ENCODE measurements at regions not wholly inside any gene's neighbourhood (a gene's known extent, or its start where the extent isn't known, plus 50 kb on each side); places are given as distances from the start of the nearest gene placed in this dataset.

GRCh38 chr7:35437619-35438275 lies 183.8 kb upstream of the TBX20 start:
- DNase-seq = no peak

- no peak for DNase-seq
These were observed 182.6 kb upstream of the TBX20 start for GRCh38 chr7:35436452-35436851.

- DNase-seq = peak in 1 of 5 donors; percentile 16
These were observed 176.8 kb upstream of the TBX20 start for GRCh38 chr7:35430547-35431153.

DNA sequence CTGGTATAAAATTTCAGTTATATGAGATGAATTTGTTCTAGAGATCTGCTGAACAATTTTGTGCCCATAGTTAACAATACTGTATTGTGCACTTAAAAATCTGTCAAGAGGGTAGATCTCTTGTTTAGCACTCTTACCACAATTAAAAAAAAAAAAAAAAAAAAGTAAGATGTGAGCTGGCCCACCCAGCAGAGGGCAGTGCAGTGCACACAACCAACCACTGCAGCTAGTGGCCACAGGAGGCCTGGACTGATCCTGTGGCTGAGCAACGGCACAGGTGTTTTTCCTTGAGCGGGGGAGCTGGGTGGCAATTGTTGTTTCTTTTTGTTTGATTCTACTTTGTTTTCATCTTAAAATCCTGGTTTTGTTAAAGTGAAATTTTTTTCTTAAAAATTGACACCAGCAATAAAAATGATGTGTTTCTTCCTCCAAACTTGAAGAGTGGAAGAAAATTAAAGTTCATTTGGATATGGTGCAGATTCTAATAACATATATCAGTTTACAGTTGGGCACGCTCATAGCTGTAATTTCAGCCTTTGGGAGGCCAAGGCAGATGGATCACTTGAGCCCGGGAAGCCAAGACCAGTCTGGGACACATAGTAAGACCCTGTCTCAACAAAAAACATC lies 171.1 kb upstream of the TBX20 start:
- peak; percentile 23 to 49 (median 36) for DNase-seq

DNA sequence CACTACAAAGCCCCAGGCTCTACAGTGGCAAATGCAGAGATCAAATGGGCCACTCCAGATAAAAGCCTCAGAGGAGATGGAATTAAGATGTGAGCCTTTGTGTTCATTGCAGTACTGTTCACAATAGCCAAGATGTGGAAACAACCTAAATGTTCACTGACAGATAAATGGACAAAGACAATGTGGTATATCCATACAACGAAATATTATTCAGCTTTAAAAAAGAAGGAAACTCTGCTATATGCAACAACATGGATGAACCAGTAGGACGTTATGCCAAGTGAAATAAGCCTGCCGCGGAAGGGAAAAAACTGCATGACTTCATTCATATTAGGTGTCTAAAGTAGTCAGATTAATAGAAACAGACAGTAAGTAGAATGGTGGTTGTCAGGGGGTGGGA lies 170.5 kb upstream of the TBX20 start:
- DNase-seq = no peak

DNA sequence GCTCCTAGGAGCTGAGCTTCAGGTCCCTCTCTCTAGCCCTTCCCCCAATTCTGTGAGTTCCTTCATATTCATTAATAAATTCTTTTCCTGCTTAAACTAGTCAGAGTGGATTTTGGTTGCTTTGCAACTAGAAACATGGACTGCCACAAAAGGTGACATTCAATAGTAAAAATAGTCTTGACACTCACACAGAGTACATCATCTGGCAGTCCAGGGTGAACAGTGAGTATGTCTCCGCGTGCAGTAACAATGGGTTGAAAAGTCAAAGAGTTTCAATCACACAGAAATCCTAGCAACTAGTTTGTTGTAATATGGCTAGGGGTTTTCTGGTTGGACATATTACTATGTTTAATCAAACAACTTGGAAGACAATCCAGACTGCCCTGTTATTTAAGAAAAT lies 168.8 kb upstream of the TBX20 start:
- DNase-seq = no peak

GRCh38 chr7:35420656-35421055 lies 166.8 kb upstream of the TBX20 start:
- no peak for DNase-seq

DNA sequence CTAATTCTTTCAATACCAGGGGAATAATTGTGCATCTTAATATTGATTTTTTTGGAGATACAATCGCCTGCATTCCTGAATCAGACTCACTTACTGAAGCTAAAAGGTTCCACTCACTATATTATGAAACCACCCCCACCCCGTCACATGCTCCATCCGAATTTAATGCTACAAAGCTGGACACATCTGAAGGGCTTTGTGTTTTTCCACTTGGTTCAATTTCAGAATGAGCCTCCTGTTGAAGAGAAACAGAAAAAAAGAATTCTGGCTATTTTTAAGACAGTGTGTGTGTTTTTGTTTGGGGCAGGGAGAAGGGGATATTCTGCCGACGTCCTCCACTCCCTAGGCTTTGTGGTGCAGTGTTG lies 165.5 kb upstream of the TBX20 start:
- no peak for DNase-seq

DNA sequence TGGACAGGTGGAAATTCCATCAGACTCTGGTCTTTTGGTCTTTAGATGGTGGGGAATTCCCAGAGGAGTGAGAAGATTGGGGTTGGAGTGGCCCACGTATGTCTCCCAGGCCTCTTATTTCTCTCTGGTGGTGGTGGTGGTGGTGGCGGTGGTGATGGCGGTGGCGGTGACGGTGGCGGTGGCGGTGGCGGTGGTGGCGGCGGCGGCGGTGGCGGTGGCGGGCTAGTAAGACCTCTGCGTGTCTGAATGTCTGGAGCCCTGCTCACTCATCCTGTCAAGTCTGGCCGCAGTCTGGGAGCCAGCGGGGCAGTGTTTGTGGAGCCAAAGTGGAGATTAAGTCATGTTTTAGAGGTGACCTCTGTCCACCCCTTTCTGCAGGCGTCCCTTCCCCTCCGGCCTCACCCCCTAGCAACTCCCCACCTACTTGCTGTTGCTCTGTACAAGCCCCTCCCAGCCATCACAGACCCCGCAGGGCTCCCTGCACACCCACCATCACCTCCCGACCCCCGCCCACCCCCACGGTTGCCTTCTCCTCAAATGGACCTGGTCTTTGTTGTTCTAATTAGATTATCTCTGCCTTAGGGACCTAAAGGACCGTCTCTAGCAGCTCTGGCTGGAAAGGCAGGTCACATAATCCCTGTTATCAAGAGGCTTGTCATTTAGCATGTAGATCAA lies 165.0 kb upstream of the TBX20 start:
- DNase-seq = no peak

- DNase-seq = no peak
These were observed 162.7 kb upstream of the TBX20 start for GRCh38 chr7:35416568-35416967.

GRCh38 chr7:35415411-35415822 lies 161.5 kb upstream of the TBX20 start:
- no peak for DNase-seq

DNA sequence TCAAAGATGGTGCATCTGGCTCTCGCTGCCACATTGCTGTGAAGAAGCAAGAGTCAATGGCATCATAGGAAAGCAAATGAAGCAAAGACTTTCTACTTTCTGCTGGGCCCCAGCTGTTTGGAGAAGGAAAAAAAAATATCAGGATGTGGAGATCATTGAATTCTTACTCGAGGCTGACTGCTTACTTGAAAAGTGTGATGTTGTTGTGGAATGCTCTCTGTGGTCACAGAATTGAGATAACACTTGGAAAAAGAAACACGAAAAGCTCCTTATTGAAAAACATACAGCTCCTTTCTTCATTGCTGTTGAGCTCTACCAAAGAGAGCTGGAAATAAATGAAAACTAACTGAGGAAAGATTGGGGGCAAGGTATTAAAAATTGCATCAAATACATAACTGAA lies 157.4 kb upstream of the TBX20 start:
- DNase-seq = no peak

DNA sequence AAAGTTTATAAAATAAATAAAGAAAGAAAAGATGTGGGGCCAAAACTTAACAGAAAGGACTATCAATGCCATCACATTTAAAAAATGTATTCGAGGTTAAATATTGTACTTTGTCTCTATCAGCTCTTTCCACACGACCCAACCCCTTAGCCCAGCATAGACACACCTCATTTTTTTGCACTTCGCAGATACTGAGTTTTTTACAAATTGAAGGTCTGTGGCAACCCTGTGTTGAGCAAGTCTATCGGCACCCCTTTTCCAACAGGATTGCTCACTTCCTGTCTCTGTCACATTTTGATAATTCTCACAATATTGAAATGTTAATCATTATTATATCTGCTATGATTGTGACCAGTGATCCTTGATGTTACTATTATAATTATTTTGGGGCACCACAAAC lies 151.6 kb upstream of the TBX20 start:
- DNase-seq = no peak

DNA sequence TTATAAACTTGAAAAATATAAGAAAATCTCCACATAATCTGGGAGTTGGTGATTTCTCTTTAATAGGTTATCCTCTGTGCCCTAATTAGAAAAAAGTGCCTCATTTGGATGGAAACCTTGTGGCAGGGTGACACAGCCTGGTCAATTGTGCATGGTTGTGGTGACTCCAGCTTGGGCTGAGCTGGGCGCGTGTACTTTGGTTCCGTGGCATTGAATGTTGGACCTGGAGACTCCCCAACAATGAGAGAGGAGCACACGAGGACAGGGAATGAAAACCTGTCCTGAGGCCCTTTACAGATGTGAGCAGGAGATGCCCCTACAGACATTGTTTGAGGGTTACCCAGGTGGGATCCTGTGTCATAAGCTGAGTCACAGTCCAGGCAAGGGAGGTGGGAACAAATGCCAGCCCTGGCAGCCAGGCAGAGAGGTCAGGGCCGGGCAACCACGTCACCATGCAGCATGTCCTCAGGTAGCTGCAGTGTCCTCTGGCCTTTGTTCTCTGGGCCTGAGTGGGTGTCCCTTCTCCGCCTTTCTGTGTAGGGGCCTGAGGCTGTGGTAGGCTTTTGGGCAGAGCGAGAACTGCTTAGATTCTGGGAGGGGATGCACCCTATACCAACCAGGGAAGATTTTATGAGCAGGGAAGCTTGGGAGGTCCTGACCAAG lies 147.4 kb upstream of the TBX20 start:
- no peak for DNase-seq

GRCh38 chr7:35399840-35400239 lies 145.9 kb upstream of the TBX20 start:
- DNase-seq = no peak

DNA sequence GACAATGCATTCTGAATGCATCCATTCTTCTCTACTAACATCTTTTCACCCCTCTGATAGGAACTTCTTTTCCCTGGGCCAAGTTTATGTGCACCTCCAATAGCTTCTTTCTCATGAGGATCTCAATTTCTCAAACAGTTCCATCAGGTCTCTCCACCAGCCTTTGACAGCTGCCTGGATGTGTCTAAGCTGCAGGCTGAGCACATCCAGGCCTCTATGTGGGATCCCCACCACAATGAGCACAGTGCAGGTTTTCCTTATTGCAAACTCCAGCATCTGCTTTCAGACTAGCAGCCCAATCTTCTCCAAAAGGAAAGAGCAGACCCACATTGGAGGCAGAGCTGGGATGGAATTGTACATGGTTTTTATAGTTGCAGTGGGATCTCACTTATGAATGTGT lies 145.3 kb upstream of the TBX20 start:
- no peak for DNase-seq

- no peak for DNase-seq
These were observed 144.6 kb upstream of the TBX20 start for GRCh38 chr7:35398518-35398917.

GRCh38 chr7:35390146-35390545 lies 136.2 kb upstream of the TBX20 start:
- no peak for DNase-seq

DNA sequence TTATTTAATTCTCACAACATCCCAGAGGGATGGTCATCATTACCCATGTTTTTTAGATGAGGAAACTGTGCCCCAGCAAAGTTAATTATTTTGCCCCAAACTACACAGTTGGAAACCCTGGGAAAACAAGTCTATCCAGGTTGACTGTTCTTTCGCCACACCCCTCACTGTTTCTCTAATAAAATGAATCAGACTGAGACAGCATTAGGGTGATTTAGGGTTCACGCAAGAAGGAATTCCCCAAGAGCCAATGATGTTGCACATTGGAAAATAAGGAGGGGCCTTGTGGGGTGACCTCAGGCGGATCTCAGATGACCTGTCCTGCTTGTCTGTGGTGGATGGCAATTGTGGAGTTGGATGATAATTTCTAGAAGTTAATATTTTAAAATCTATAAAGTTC lies 135.7 kb upstream of the TBX20 start:
- no peak for DNase-seq

GRCh38 chr7:35386816-35387706 lies 133.2 kb upstream of the TBX20 start:
- DNase-seq = no peak

DNA sequence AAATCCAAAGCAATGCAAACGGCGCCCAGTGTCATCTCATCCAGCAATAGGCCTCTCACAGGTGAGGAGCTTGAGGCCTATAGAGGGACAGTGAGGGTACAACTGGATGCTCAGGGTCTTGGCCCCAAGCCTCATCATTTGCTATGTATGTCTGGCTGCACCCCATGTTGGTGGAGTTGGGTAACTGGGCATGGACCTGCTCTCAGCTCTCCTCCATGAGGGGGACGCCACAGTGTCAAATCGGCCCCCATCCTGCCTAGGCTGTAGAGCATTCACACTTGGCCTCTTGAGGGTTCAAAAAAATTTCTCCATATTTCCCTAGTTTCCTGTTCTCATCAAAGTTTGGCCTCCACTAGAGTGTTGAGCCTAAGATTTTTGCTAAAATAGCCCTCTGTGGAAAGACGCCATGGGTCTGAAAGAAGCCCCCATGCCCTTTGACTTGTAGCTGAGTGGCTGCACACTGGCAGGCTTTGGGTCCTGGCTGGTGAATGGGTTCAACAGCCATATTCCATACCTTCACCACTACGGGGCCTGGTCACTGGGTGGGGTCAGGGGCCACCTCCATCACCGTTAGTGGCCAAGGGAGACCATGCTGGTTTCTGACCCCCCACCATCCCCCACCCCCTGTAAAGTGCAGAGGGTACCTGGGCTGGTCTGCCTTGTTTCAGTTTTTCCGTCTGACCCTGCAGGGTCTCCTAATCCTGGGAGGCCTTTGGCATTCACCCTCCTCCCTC lies 132.3 kb upstream of the TBX20 start:
- DNase-seq = no peak

Data from T-helper 1 cell (primary cell).